GOT3 (cell line): ENCODE measurements at regions not wholly inside any gene's neighbourhood (a gene's known extent, or its start where the extent isn't known, plus 50 kb on each side); places are given as distances from the start of the nearest gene placed in this dataset.

ENCODE experiments used
- DNase-seq: peaks from one replicate; lab custom pipeline; 2025; ENCODE audit warnings: mixed read lengths; lab: John Stamatoyannopoulos, UW

- DNase-seq = no peak
Observed at GRCh38 chr18:78150590-78150989, 829.0 kb upstream of the SALL3 start.

GRCh38 chr18:78151234-78151633 lies 828.4 kb upstream of the SALL3 start:
- DNase-seq = no peak

DNA sequence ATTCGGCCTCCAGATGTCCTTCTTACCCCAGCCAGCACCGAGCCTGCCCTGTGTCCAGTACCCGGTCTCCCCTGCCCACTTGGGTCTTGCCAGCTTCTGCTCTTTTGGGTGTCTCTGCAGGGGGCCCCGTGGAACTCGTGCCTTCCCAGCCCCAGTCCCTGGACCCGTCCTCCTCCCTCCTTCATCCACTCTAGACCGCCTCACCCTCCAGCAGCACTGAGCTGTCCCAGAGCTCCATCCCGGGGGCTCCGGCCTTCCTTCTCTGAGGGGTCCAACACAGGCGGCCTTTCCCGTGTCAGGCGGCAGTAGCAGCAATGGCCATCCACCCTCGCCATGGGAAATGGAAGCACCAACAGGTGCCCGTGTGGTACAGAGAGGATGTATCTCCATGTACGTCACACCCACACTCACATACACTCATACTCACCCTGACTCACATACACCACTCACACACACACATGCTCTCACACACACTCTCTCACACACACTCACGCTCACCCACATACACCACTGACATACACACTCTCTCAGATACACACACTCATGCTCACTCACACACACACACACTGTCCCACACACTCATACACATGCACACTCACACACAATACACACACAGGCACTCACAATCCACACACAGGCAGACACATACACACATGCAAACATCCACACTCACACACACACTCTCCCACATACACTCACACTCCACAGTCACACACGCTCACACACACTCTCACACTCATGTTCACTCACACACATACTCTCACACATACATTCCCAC lies 827.5 kb upstream of the SALL3 start:
- DNase-seq = no peak

DNA sequence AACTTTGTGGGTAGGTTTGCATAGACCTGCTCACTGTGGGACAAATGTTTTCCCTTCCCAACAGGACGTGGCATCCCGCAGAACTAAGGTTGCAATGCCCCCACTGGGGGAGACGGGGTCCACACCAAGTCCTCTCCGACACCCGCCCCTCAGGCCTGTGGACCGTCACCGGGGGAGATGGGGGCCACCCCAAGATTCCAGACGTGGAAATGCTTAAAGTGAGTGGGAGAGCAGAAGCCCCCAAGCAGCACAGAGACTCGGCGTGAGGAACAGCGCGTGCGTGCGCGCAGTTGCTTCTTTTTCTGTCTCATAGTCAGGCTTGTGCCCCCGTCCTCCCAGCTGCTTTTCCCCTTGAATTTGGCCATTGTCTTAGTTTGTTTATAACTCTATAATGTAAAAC lies 826.3 kb upstream of the SALL3 start:
- DNase-seq = no peak

DNA sequence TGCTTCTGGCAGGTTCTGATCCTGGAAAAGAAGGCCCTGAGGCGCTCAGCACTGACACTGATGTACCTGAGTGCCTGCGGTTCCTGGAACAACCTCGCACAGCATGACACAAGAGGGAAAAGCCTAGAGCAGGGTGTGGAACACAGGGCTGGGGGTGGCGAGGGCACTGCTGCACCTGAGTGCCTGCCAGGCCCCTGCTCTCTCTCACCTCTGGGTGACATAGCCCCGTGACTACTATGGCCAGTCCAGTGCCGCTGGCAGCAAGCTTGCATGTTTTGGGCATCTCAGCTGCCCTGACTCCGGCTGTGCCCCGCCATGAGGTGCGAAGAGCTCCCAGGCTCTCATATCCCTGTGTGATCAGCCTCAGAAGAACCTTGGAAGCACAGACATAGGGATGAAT lies 825.2 kb upstream of the SALL3 start:
- no peak for DNase-seq

GRCh38 chr18:78154853-78155252 lies 824.8 kb upstream of the SALL3 start:
- no peak for DNase-seq

- DNase-seq = no peak
Observed at GRCh38 chr18:78156466-78156865, 823.2 kb upstream of the SALL3 start.

- no peak for DNase-seq
Observed at GRCh38 chr18:78158943-78159342, 820.7 kb upstream of the SALL3 start.

DNA sequence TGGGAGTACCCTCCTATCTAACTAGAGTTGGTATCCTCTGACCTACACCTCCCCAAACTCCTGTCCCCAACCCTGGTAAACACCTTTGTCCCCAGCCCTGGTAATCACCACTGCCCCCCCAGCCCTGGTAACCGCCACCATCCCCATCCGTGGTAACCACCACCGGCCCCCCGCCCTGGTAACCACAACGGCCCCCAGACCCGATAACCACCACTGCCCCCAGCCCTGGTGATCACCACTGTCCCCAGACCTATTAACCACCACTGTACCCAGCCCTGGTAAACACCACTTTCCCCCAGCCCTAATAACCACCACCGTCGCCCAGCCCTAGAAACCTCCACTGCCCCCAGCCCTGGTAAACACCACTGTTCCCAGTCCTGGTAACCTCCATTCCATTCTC lies 820.2 kb upstream of the SALL3 start:
- DNase-seq = no peak

- DNase-seq = no peak
Observed at GRCh38 chr18:78160961-78161656, 818.5 kb upstream of the SALL3 start.

- DNase-seq = no peak
Observed at GRCh38 chr18:78165525-78165924, 814.1 kb upstream of the SALL3 start.

DNA sequence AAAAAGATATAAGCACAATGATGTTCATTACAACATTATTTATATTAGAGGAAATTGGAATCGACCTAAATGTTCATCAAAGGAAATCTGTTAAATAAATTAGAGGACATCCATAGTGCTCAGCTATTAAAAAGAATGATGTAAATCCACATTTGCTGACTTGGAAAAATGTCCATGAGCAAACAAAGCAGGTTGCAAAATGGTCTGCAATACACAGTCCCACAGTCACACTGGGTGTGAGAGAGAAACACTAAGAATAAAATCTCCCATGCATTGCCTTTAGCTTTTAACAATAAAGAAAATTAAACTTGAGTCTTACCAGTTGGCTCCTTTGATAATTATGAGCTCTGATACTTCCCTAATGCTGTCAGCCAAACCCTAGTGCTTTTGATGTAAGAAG lies 811.1 kb upstream of the SALL3 start:
- DNase-seq = no peak

GRCh38 chr18:78169174-78169864 lies 810.3 kb upstream of the SALL3 start:
- no peak for DNase-seq

DNA sequence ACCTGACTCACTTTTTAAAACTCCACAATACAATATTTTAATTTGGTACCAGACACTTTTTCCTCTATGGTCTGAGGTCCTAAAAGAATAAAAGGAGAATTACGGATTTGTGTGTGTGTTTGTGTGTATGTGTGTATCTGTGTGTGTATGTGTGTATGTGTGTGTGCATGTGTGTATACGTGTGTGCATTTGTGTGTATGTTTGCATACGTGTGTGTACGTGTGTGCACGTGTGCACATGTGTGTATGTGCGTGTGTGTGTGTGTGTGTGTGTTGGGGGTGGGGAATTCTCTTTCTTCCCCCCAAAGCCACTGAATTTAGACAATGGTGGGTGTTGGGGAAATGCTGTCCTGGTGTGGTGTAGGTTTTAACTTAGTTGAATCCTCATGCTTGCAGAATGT lies 807.7 kb upstream of the SALL3 start:
- DNase-seq = no peak

GRCh38 chr18:78174737-78175136 lies 804.9 kb upstream of the SALL3 start:
- no peak for DNase-seq

- no peak for DNase-seq
Observed at GRCh38 chr18:78178812-78179211, 800.8 kb upstream of the SALL3 start.

DNA sequence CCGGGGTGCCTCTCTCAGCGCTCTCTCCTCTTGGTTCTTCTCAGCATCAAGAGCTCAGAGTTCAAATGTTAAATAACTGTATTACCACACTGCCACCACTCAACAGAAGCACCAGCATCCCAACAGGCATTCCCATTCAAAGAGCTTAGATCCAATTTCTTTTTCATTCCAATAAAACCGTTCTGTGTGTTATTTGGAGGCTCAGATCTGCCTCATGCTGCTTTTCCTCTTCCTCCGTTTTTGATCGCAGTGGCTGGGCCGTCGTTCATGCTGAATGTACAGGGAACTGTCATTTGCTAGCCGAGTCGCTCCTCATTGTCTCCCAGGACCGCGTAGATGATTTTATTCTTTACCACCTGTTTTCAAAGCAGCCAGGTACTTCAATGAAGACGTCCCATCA lies 798.9 kb upstream of the SALL3 start:
- no peak for DNase-seq

DNA sequence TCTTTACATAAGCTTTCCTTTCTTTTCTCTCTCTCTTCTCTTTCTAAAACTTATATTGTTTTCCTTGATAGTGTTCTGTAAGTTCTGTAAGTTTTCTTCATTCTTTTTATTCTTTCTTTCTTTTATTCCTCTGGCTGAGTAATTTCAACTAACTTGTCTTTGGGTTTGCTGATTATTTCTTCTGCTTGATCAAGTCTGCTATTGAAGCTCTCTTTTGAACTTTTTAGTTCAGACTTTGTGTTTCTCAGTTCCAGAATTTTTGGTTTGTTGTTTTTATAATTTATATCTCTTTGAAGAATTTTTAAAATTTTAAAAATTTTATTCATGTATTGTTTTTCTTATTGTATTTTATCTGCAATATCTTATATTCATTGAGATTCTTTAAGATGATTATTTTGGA lies 795.8 kb upstream of the SALL3 start:
- DNase-seq = no peak

GRCh38 chr18:78191276-78191675 lies 788.3 kb upstream of the SALL3 start:
- DNase-seq = no peak

GRCh38 chr18:78192054-78192453 lies 787.6 kb upstream of the SALL3 start:
- DNase-seq = no peak

DNA sequence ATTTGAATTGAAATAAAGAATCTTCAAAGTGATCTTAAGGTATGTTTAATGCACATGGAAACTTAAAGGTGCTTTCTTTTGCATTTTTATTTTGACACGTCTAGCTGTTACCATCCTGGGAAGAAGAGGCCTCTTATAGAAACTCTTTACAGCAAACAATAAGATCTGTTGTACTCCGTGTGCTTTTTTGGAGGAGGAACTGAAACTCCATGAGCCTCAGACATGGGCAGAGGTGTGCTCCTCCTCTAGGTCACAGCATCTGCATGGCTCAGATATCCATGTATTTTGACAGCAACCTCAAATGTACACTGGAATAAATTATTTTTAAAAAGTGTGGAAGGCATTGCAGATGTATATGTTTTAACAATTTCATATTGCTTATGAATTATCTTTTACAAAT lies 783.3 kb upstream of the SALL3 start:
- DNase-seq = no peak

DNA sequence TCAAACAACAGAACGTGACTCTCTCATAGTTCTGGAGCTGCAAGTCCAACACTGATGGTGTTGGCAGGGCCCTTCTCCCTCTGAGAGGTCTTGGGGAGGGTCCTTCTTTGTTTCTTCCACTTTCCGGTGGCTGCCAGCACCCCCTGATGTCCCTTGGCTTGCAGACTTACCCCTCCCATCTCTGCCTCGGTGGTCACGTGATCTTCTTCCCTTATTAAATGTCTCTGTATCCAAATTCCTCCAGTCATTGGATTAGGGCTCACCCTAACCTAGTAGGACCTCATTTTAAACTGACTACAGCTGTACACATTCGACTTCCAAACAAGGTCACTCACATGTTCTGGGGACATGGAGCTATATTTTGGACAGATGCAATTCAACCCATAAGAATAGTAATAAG lies 780.6 kb upstream of the SALL3 start:
- DNase-seq = no peak

DNA sequence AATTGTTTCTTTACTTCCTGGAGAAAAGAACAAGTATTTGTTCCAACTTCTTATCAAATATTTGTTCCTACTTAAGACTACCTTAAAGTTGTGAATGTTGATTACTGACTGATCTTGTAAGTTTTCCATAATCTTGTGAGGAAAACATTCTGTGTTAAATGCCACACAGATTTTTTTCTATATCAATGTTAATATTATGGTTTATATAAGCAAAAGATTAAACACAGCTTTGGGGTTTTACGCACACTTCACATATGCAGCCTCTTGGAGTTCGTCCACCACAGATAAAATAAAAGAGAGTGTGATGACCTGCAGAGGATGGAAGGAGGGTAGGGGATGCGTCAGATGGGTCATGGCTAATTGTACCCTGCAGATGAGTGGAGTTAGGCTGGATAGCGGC lies 780.0 kb upstream of the SALL3 start:
- no peak for DNase-seq
